GM12892 (cell line): ENCODE measurements at regions not wholly inside any gene's neighbourhood (a gene's known extent, or its start where the extent isn't known, plus 50 kb on each side); places are given as distances from the start of the nearest gene placed in this dataset.
"Not testable (repeated sequence)": the region's sequence is repeated elsewhere in the genome, so short reads cannot be mapped to it uniquely, and the experiment has no call there.

Source experiments
- POLR2A ChIP-seq: IDR thresholded peaks from 2 replicates; pipeline ENCODE4 v1.6.1; 2011; ENCODE audit warnings: low read depth, low read length, control low read depth
- POLR2AphosphoS5 ChIP-seq: IDR thresholded peaks from 2 replicates; pipeline ENCODE4 v1.6.1; 2011; ENCODE audit warnings: low read depth, low read length, control low read depth
- TAF1 ChIP-seq: IDR thresholded peaks from 2 replicates; pipeline ENCODE4 v1.6.1; 2011; ENCODE audit warnings: low read depth, mild to moderate bottlenecking, control low read depth, low read length, borderline replicate concordance

GRCh38 chr7:66458991-66459390 lies 169.7 kb upstream of the KCTD7 start:
- TF ChIP-seq POLR2A, TAF1, POLR2AphosphoS5: not testable (repeated sequence)
